Fibroblast of lung (primary cell): ENCODE measurements at regions not wholly inside any gene's neighbourhood (a gene's known extent, or its start where the extent isn't known, plus 50 kb on each side); places are given as distances from the start of the nearest gene placed in this dataset.

Experiments used
- DNase-seq, 2 donors: peaks; one replicate each; pipeline versions ENCODE4 v3.0.0 to v3.0.0-alpha.2; 2010; ENCODE audit warnings: low read depth in 2 of 2
- H2AFZ ChIP-seq: 2 replicates; pipeline ENCODE4 v1.5.1; 2012; ENCODE audit warnings: low read length, control low read depth, inconsistent platforms
- H3K27ac ChIP-seq: 2 replicates; pipeline ENCODE4 v1.5.1; 2011; ENCODE audit warnings: low read length, control low read depth; ENCODE audit not compliant: insufficient read depth
- H3K27me3 ChIP-seq: 2 replicates; pipeline ENCODE4 v1.5.1; 2011; ENCODE audit warnings: mild to moderate bottlenecking, low read length; ENCODE audit not compliant: control insufficient read depth, insufficient read depth
- H3K36me3 ChIP-seq: 2 replicates; pipeline ENCODE4 v1.5.1; 2011; ENCODE audit warnings: low read length; ENCODE audit not compliant: control insufficient read depth, insufficient read depth
- H3K4me1 ChIP-seq: 2 replicates; pipeline ENCODE4 v1.5.1; 2011; ENCODE audit warnings: low read length; ENCODE audit not compliant: control insufficient read depth, insufficient read depth; ENCODE audit errors: extremely low read depth
- H3K4me2 ChIP-seq: 2 replicates; pipeline ENCODE4 v1.5.1; 2011; ENCODE audit warnings: low read length, control low read depth; ENCODE audit not compliant: insufficient read depth; ENCODE audit errors: extremely low read depth
- H3K4me3 ChIP-seq, 4 experiments: fragments of 200-600 bp in 1 of 4; sonication (generic) in 1 of 4; replicated peaks in 1 of 4; 2 replicates each; pipeline ENCODE4 v1.5.1; 2011 to 2016; ENCODE audit warnings: low read length in 4 of 4, low read depth in 3 of 4, mild to moderate bottlenecking in 3 of 4, control low read depth in 2 of 4, inconsistent platforms in 1 of 4, mixed read lengths in 1 of 4; ENCODE audit not compliant: insufficient read depth in 1 of 4; ENCODE audit errors: control extremely low read depth in 1 of 4
- H3K79me2 ChIP-seq: 2 replicates; pipeline ENCODE4 v1.5.1; 2012; ENCODE audit warnings: mild to moderate bottlenecking, low read length, inconsistent platforms; ENCODE audit not compliant: control insufficient read depth, insufficient read depth
- H3K9ac ChIP-seq: 2 replicates; pipeline ENCODE4 v1.5.1; 2011; ENCODE audit warnings: mild to moderate bottlenecking, low read length, control low read depth; ENCODE audit not compliant: insufficient read depth
- H3K9me3 ChIP-seq: 2 replicates; pipeline ENCODE4 v1.5.1; 2012; ENCODE audit warnings: low read depth, low read length; ENCODE audit not compliant: control insufficient read depth, insufficient read depth
- H4K20me1 ChIP-seq: 2 replicates; pipeline ENCODE4 v1.5.1; 2011; ENCODE audit warnings: low read length; ENCODE audit not compliant: control insufficient read depth, insufficient read depth; ENCODE audit errors: extremely low read depth
- EZH2 ChIP-seq: IDR thresholded peaks from 2 replicates; pipeline ENCODE4 v1.5.1; 2012; ENCODE audit warnings: low read length, control low read depth, mild to moderate bottlenecking; ENCODE audit errors: missing control alignments
- TF ChIP-seq, protein P1 (sequence below), 2 donors: IDR thresholded peaks in 1 of 2; conservative IDR thresholded peaks in 1 of 2; 1 replicate in 1 of 2; 2 replicates in 1 of 2; pipeline ENCODE4 v1.5.1; 2011 to 2012; ENCODE audit warnings: low read length in 2 of 2, control low read depth in 1 of 2, inconsistent platforms in 1 of 2, low read depth in 1 of 2, mild to moderate bottlenecking in 1 of 2

DNA sequence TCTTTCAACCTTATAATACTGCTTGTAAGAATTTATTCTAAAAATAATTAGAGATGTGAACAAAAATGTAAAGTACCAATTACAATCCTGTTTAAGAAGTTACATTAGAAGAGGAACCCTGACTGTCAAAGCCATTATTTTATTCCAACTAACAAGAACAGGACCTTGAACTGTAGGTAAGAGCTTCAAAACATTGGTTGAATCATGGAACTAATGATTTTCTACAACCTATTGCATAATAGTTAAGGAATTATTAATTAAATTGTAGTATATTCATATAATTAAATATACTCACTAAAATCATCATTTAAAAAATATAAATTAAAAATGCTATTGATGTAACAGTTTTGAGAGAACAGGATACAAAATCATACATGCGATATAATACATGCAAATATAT, 649.4 kb upstream of the KIRREL3 start:
- Histone ChIP-seq H3K27me3 (no peaks in the 10 kb centered on the region), H3K9me3 (no peaks in the 10 kb centered on the region), H3K4me2 (no peak overlapping the region), H3K9ac (no peak overlapping the region), H3K79me2 (no peaks in the 10 kb centered on the region), H4K20me1 (no peaks in the 10 kb centered on the region), H2AFZ (no peak overlapping the region), H3K4me1 (no peaks in the 10 kb centered on the region), H3K27ac (no peak overlapping the region), H3K36me3 (no peaks in the 10 kb centered on the region), H3K4me3 (no peak overlapping the region)
- TF ChIP-seq, protein P1, sequence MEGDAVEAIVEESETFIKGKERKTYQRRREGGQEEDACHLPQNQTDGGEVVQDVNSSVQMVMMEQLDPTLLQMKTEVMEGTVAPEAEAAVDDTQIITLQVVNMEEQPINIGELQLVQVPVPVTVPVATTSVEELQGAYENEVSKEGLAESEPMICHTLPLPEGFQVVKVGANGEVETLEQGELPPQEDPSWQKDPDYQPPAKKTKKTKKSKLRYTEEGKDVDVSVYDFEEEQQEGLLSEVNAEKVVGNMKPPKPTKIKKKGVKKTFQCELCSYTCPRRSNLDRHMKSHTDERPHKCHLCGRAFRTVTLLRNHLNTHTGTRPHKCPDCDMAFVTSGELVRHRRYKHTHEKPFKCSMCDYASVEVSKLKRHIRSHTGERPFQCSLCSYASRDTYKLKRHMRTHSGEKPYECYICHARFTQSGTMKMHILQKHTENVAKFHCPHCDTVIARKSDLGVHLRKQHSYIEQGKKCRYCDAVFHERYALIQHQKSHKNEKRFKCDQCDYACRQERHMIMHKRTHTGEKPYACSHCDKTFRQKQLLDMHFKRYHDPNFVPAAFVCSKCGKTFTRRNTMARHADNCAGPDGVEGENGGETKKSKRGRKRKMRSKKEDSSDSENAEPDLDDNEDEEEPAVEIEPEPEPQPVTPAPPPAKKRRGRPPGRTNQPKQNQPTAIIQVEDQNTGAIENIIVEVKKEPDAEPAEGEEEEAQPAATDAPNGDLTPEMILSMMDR (conservative IDR thresholded peaks at IDR 0.05 in 1 of 2, IDR thresholded peaks at IDR 0.05 in 1 of 2; ENCODE audit: low read depth in 1 of 2, low read length in 2 of 2) = no peak
- TF ChIP-seq EZH2 = no peak
- DNase-seq = no peak

DNA sequence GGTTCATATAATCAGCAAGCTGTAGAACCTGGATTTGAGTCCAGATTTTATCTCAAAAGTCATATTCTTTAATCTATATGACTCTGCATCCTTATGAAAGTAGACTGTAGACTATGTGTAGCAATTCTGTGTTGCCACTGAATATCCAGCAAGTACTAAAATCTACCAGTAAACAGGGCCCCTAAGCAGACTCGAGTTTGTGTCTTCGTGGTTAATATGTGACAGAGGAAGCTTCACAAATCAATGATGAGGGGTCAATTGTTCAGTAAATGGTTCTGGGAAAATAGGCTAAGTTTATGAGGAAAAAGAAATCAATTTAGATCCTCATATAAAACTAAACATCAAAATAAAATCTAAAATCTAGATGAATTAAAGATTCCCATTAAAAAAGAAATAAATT, 648.5 kb upstream of the KIRREL3 start:
- Histone ChIP-seq H3K4me1 (no peaks in the 10 kb centered on the region), H3K79me2 (no peaks in the 10 kb centered on the region), H4K20me1 (no peaks in the 10 kb centered on the region), H3K27me3 (no peaks in the 10 kb centered on the region), H3K36me3 (no peaks in the 10 kb centered on the region), H3K9ac (no peak overlapping the region), H3K27ac (no peak overlapping the region), H3K4me2 (no peak overlapping the region), H3K9me3 (no peaks in the 10 kb centered on the region), H3K4me3 (no peak overlapping the region), H2AFZ (no peak overlapping the region)
- DNase-seq = no peak
- TF ChIP-seq, protein P1 (conservative IDR thresholded peaks at IDR 0.05 in 1 of 2, IDR thresholded peaks at IDR 0.05 in 1 of 2; ENCODE audit: low read depth in 1 of 2, low read length in 2 of 2) = no peak
- no peak for TF ChIP-seq EZH2

DNA sequence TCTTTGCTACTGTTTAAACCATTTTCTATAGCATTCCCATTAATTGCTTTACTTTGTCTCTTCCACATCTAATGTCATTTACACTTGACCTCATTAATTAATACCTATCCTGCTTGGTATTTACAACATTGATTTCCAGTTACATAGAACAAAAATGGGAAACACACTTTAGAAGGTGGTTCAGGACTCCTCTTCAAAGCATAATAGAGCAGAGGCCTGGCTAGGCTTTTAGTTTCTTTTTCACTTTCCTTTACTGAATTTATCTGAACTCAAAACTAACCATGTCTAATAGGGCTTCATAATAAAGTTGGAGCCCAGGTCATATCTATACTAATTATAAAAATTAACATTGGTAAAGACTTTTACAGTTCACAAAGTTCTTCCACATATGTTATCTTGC, 648.0 kb upstream of the KIRREL3 start:
- Histone ChIP-seq H2AFZ (no peak overlapping the region), H3K4me3 (no peak overlapping the region), H3K9me3 (no peaks in the 10 kb centered on the region), H3K79me2 (no peaks in the 10 kb centered on the region), H3K27me3 (no peaks in the 10 kb centered on the region), H3K4me2 (no peak overlapping the region), H4K20me1 (no peaks in the 10 kb centered on the region), H3K9ac (no peak overlapping the region), H3K36me3 (no peaks in the 10 kb centered on the region), H3K4me1 (no peaks in the 10 kb centered on the region), H3K27ac (no peak overlapping the region)
- TF ChIP-seq, protein P1 (conservative IDR thresholded peaks at IDR 0.05 in 1 of 2, IDR thresholded peaks at IDR 0.05 in 1 of 2; ENCODE audit: low read depth in 1 of 2, low read length in 2 of 2) = no peak
- TF ChIP-seq EZH2 = no peak
- DNase-seq = no peak
